H1 (cell line): ENCODE measurements at regions not wholly inside any gene's neighbourhood (a gene's known extent, or its start where the extent isn't known, plus 50 kb on each side); places are given as distances from the start of the nearest gene placed in this dataset.

Source experiments
- CTCF ChIA-PET: fragments of 300-600 bp; sonication (Branson Sonifier 250); formaldehyde crosslinking; loops from one replicate; lab custom pipeline; 2021; ENCODE audit not compliant: partially characterized antibody; lab: Charles Lee
- POLR2A ChIA-PET: fragments of 300-600 bp; sonication (Branson Sonifier 250); formaldehyde crosslinking; loops from one replicate; lab custom pipeline; 2021; ENCODE audit warnings: inconsistent platforms; ENCODE audit not compliant: partially characterized antibody; lab: Charles Lee
- DNase-seq, 2 experiments: peaks; one replicate each; pipeline versions ENCODE4 v3.0.0 to v3.0.0-alpha.2; 2010 to 2022; ENCODE audit warnings: low spot score in 2 of 2, low read depth in 1 of 2, mixed read lengths in 1 of 2
- FAIRE-seq: peaks from 2 replicates; lab custom pipeline; 2011; peaks lifted over from hg19 to GRCh38; lab: Jason Lieb, UNC
- H2AFZ ChIP-seq: 2 replicates; pipeline ENCODE4 v1.8.1; 2012; ENCODE audit warnings: low read length, inconsistent platforms
- H2AK5ac ChIP-seq: 2 replicates; pipeline ENCODE4 v1.6.1; 2013; ENCODE audit warnings: low read depth, low read length
- H2BK120ac ChIP-seq: replicated peaks from 2 replicates; pipeline ENCODE3; 2013; ENCODE audit warnings: low read depth, low read length, inconsistent platforms
- H2BK12ac ChIP-seq: 2 replicates; pipeline ENCODE4 v1.6.1; 2013; ENCODE audit warnings: low read depth, low read length
- H2BK15ac ChIP-seq: 2 replicates; pipeline ENCODE4 v1.6.1; 2013; ENCODE audit warnings: low read length
- H2BK20ac ChIP-seq: 2 replicates; pipeline ENCODE4 v1.6.1; 2013; ENCODE audit warnings: low read length
- H2BK5ac ChIP-seq: 2 replicates; pipeline ENCODE4 v1.6.1; 2013; ENCODE audit warnings: low read depth, low read length
- H3K14ac ChIP-seq: 2 replicates; pipeline ENCODE4 v1.6.1; 2013; ENCODE audit warnings: inconsistent platforms; ENCODE audit not compliant: insufficient read length
- H3K18ac ChIP-seq: 2 replicates; pipeline ENCODE4 v1.6.1; 2013; ENCODE audit warnings: low read length; ENCODE audit errors: extremely low read depth
- H3K23ac ChIP-seq: 2 replicates; pipeline ENCODE4 v1.6.1; 2013; ENCODE audit warnings: inconsistent platforms; ENCODE audit not compliant: insufficient read length
- H3K23me2 ChIP-seq: 2 replicates; pipeline ENCODE4 v1.6.1; 2013; ENCODE audit warnings: low read depth, low read length
- H3K27ac ChIP-seq: 2 replicates; pipeline ENCODE4 v1.6.1; 2011; ENCODE audit warnings: low read depth, low read length, inconsistent platforms
- H3K27me3 ChIP-seq, 4 experiments: replicated peaks in 1 of 4; 1 replicate in 1 of 4; 2 replicates in 3 of 4; pipeline versions ENCODE4 v1.6.1 to v1.8.1; 2011 to 2013; ENCODE audit warnings: low read length in 3 of 4, mild to moderate bottlenecking in 3 of 4, inconsistent platforms in 2 of 4, mixed read lengths in 2 of 4, moderate library complexity in 1 of 4; ENCODE audit not compliant: control insufficient read depth in 3 of 4, insufficient read depth in 3 of 4; ENCODE audit errors: extremely low read depth in 1 of 4
- H3K36me3 ChIP-seq, 4 experiments: 2 replicates each; pipeline versions ENCODE4 v1.6.1 to v1.8.1; 2011 to 2013; ENCODE audit warnings: mild to moderate bottlenecking in 4 of 4, low read length in 3 of 4, moderate library complexity in 2 of 4, control low read depth in 1 of 4, inconsistent platforms in 1 of 4; ENCODE audit not compliant: insufficient read depth in 4 of 4, control insufficient read depth in 2 of 4
- H3K4ac ChIP-seq: replicated peaks from 2 replicates; pipeline ENCODE3; 2013; ENCODE audit warnings: low read length, low read depth, mixed read lengths, inconsistent platforms; ENCODE audit not compliant: insufficient read length
- H3K4me1 ChIP-seq, 4 experiments: replicated peaks in 1 of 4; 1 replicate in 1 of 4; 2 replicates in 3 of 4; pipeline versions ENCODE4 v1.6.1 to v1.8.1; 2011 to 2013; ENCODE audit warnings: low read length in 3 of 4, inconsistent platforms in 2 of 4, mixed read lengths in 1 of 4; ENCODE audit not compliant: insufficient read depth in 4 of 4, control insufficient read depth in 3 of 4
- H3K4me2 ChIP-seq, 2 experiments: 2 replicates each; pipeline versions ENCODE4 v1.6.1 to v1.8.1; 2011 to 2013; ENCODE audit warnings: low read depth in 2 of 2, low read length in 2 of 2, control low read depth in 1 of 2, inconsistent platforms in 1 of 2, mild to moderate bottlenecking in 1 of 2; ENCODE audit not compliant: insufficient read depth in 1 of 2
- H3K4me3 ChIP-seq, 4 experiments: fragments of 200-600, 300-600 bp in 1 of 4; sonication (generic), shearing (Covaris generic), sonication (Bioruptor Twin) in 1 of 4; 2 replicates each; pipeline versions ENCODE4 v1.5.1 to v1.8.1; 2011 to 2016; ENCODE audit warnings: low read length in 4 of 4, low read depth in 3 of 4, control low read depth in 2 of 4, inconsistent platforms in 2 of 4, mild to moderate bottlenecking in 2 of 4, mixed read lengths in 1 of 4, moderate library complexity in 1 of 4; ENCODE audit not compliant: insufficient read depth in 2 of 4; ENCODE audit errors: extremely low read depth in 1 of 4
- H3K56ac ChIP-seq: replicated peaks from 2 replicates; pipeline ENCODE3; 2013; ENCODE audit warnings: low read depth, mild to moderate bottlenecking, mixed read lengths, low read length, inconsistent platforms; ENCODE audit not compliant: insufficient read length
- H3K79me1 ChIP-seq: 2 replicates; pipeline ENCODE4 v1.6.1; 2013; ENCODE audit warnings: low read depth, low read length, control low read depth
- H3K79me2 ChIP-seq, 2 experiments: 2 replicates each; pipeline versions ENCODE4 v1.6.1 to v1.8.1; 2012 to 2013; ENCODE audit warnings: low read length in 2 of 2, mild to moderate bottlenecking in 2 of 2, inconsistent platforms in 1 of 2; ENCODE audit not compliant: insufficient read depth in 2 of 2, control insufficient read depth in 1 of 2
- H3K9ac ChIP-seq, 4 experiments: replicated peaks in 1 of 4; 1 replicate in 1 of 4; 2 replicates in 3 of 4; pipeline versions ENCODE4 v1.6.1 to v1.8.1; 2011 to 2013; ENCODE audit warnings: low read depth in 3 of 4, low read length in 3 of 4, control low read depth in 2 of 4, mild to moderate bottlenecking in 2 of 4, moderate library complexity in 2 of 4, inconsistent platforms in 1 of 4; ENCODE audit errors: extremely low read depth in 1 of 4
- H3K9me3 ChIP-seq, 2 experiments: 2 replicates each; pipeline versions ENCODE4 v1.6.1 to v1.8.1; 2012 to 2013; ENCODE audit warnings: mild to moderate bottlenecking in 2 of 2, moderate library complexity in 2 of 2, control low read depth in 1 of 2, inconsistent platforms in 1 of 2, low read depth in 1 of 2, low read length in 1 of 2, mixed read lengths in 1 of 2; ENCODE audit not compliant: insufficient read depth in 2 of 2
- H4K20me1 ChIP-seq, 2 experiments: replicated peaks in 1 of 2; 2 replicates each; pipeline versions ENCODE3 to v1.8.1; 2011 to 2013; ENCODE audit warnings: inconsistent platforms in 2 of 2, low read length in 2 of 2, mild to moderate bottlenecking in 1 of 2; ENCODE audit not compliant: insufficient read depth in 2 of 2, control insufficient read depth in 1 of 2
- H4K5ac ChIP-seq: 2 replicates; pipeline ENCODE4 v1.6.1; 2013; ENCODE audit warnings: low read length, low read depth, mixed read lengths, inconsistent platforms; ENCODE audit not compliant: insufficient read length
- H4K8ac ChIP-seq: 2 replicates; pipeline ENCODE4 v1.8.0; 2013; ENCODE audit warnings: mild to moderate bottlenecking, moderate library complexity, low read length, inconsistent platforms; ENCODE audit not compliant: insufficient read depth; ENCODE audit errors: extremely low read depth
- H4K91ac ChIP-seq: replicated peaks from 2 replicates; pipeline ENCODE3; 2013; ENCODE audit warnings: low read length, mixed read lengths, inconsistent platforms; ENCODE audit not compliant: insufficient read length
- ASH2L ChIP-seq: fragments of 200-600, 300-600 bp; sonication (generic); IDR thresholded peaks from one replicate; pipeline ENCODE4 v1.7.1; 2017; ENCODE audit warnings: low read length
- BRCA1 ChIP-seq: IDR thresholded peaks from 2 replicates; pipeline ENCODE4 v1.6.1; 2012; ENCODE audit warnings: low read depth, low read length, improper control_type of control experiment
- GTF2F1 ChIP-seq: IDR thresholded peaks from 2 replicates; pipeline ENCODE4 v1.6.1; 2012; ENCODE audit warnings: low read depth, low read length, improper control_type of control experiment, borderline replicate concordance
- KDM1A ChIP-seq: fragments of 200-600, 300-600 bp; sonication (generic); IDR thresholded peaks from 2 replicates; pipeline ENCODE4 v1.7.1; 2016; ENCODE audit warnings: mild to moderate bottlenecking, low read length, borderline replicate concordance
- NRF1 ChIP-seq: IDR thresholded peaks from 2 replicates; pipeline ENCODE4 v1.6.1; 2011; ENCODE audit warnings: mild to moderate bottlenecking, low read depth, low read length, improper control_type of control experiment
- RBBP5 ChIP-seq: IDR thresholded peaks from 2 replicates; pipeline ENCODE4 v1.7.1; 2012; ENCODE audit warnings: low read depth, mild to moderate bottlenecking, inconsistent platforms, low read length, moderate library complexity, borderline replicate concordance
- RNF2 ChIP-seq: fragments of 200-900, 300-1000 bp; sonication (generic); IDR thresholded peaks from 2 replicates; pipeline ENCODE4 v1.7.1; 2016; ENCODE audit warnings: borderline replicate concordance, low read depth, mild to moderate bottlenecking, antibody characterized with exemption, low read length; ENCODE audit not compliant: poor library complexity, severe bottlenecking; ENCODE audit errors: missing control alignments
- SIX5 ChIP-seq: IDR thresholded peaks from 2 replicates; pipeline ENCODE4 v1.6.1; 2011; ENCODE audit warnings: mild to moderate bottlenecking, low read depth, low read length
- SP2 ChIP-seq: IDR thresholded peaks from 2 replicates; pipeline ENCODE4 v1.6.1; 2012; ENCODE audit warnings: mild to moderate bottlenecking, low read length, inconsistent platforms
- WGBS, 2 experiments: shearing (Covaris generic) in 1 of 2; methylation state at CpG; one replicate each; pipeline versions ENCODE4 v1.1.6 to v1.1.7; 2013 to 2015; ENCODE audit warnings: low lambda C conversion rate in 2 of 2, mixed read lengths in 2 of 2, inconsistent platforms in 1 of 2, low coverage in 1 of 2, missing lambda C conversion rate in 1 of 2; ENCODE audit not compliant: insufficient replicate concordance in 2 of 2, insufficient coverage in 1 of 2, insufficient read length in 1 of 2; ENCODE audit errors: extremely low coverage in 1 of 2, missing lambda C conversion rate in 1 of 2; 5-methylcytosine and 5-hydroxymethylcytosine counted together

GRCh38 chr6:50649086-50649485 is 64.2 kb upstream of the TFAP2D start:
- no peak overlapping the region for H2BK20ac ChIP-seq
- H2BK120ac ChIP-seq = no peak overlapping the region
- H3K36me3 ChIP-seq = no peaks in the 10 kb centered on the region
- no peak overlapping the region for H2BK5ac ChIP-seq
- H3K23ac ChIP-seq = no peak overlapping the region
- no peak overlapping the region for H3K27ac ChIP-seq
- H3K9ac ChIP-seq = no peak overlapping the region
- H3K23me2 ChIP-seq = no peaks in the 10 kb centered on the region
- H3K14ac ChIP-seq = no peak overlapping the region
- no peak overlapping the region for H4K8ac ChIP-seq
- peaks cover 13 to 16% of the 10 kb centered on the region in 2 experiments for H3K9me3 ChIP-seq
- CTCF ChIA-PET = no interaction called here
- no peak overlapping the region for H3K18ac ChIP-seq
- no peaks in the 10 kb centered on the region for H3K4me1 ChIP-seq
- H2AK5ac ChIP-seq = no peak overlapping the region
- FAIRE-seq (no peak), DNase-seq (no peak)
- H3K27me3 ChIP-seq = no peaks in the 10 kb centered on the region
- no peak overlapping the region for H3K56ac ChIP-seq
- no peak overlapping the region for H2BK12ac ChIP-seq
- no peak overlapping the region for H4K5ac ChIP-seq
- 91% methylated on average over 2 of the region's 2 CpGs; no CpG with 5 or more reads in 1 of the 2 experiments for WGBS, 2 experiments
- H3K4me3 ChIP-seq = no peak overlapping the region
- TF ChIP-seq NRF1 = no peak
- TF ChIP-seq GTF2F1 = no peak
- no peak for TF ChIP-seq RNF2
- TF ChIP-seq ASH2L = no peak
- no peak for TF ChIP-seq BRCA1
- no peak for TF ChIP-seq RBBP5
- TF ChIP-seq SIX5 = no peak
- no peak for TF ChIP-seq KDM1A
- no peak for TF ChIP-seq SP2
- H3K79me2 ChIP-seq = no peaks in the 10 kb centered on the region
- no peak overlapping the region for H2BK15ac ChIP-seq
- no peaks in the 10 kb centered on the region for H4K20me1 ChIP-seq
- no peak overlapping the region for H3K4me2 ChIP-seq
- H3K4ac ChIP-seq = no peak overlapping the region
- H3K79me1 ChIP-seq = no peaks in the 10 kb centered on the region
- no peak overlapping the region for H4K91ac ChIP-seq
- POLR2A ChIA-PET = no interaction called here
- no peak overlapping the region for H2AFZ ChIP-seq
